Dendritic cell treated with granulocyte-macrophage colony-stimulating factor and Interleukin-4, amounts not matched to agents 40 ng/mL and 50 ng/mL, for 4 days (primary cell): ENCODE measurements at regions not wholly inside any gene's neighbourhood (a gene's known extent, or its start where the extent isn't known, plus 50 kb on each side); places are given as distances from the start of the nearest gene placed in this dataset.

ENCODE experiments used
- H3K27ac Mint-ChIP-seq: one replicate; pipeline ENCODE4 v1.8.0; 2022; ENCODE audit warnings: mild to moderate bottlenecking, mixed read lengths
- H3K27me3 Mint-ChIP-seq: one replicate; pipeline ENCODE4 v1.8.0; 2022; ENCODE audit warnings: mild to moderate bottlenecking, mixed read lengths
- H3K36me3 Mint-ChIP-seq: one replicate; pipeline ENCODE4 v1.8.0; 2022; ENCODE audit warnings: low read depth, mixed read lengths
- H3K4me1 Mint-ChIP-seq: one replicate; pipeline ENCODE4 v1.8.0; 2022; ENCODE audit warnings: low read depth, mixed read lengths
- H3K4me3 Mint-ChIP-seq: one replicate; pipeline ENCODE4 v1.8.0; 2022; ENCODE audit warnings: mild to moderate bottlenecking, moderate library complexity, mixed read lengths
- H3K9me3 Mint-ChIP-seq: one replicate; pipeline ENCODE4 v1.8.0; 2022; ENCODE audit warnings: mixed read lengths
- intact Hi-C: fragments of 100-400 bp; cut with micrococcal nuclease; formaldehyde crosslinking; loops from one replicate; pipeline ENCODE4 v1.15.0; 2022

- Mint-ChIP-seq H3K27ac (no peak overlapping the region), H3K36me3 (no peaks in the 10 kb centered on the region), H3K9me3 (peaks cover 31% of the 10 kb centered on the region), H3K27me3 (no peaks in the 10 kb centered on the region), H3K4me1 (no peaks in the 10 kb centered on the region), H3K4me3 (no peak overlapping the region)
- intact Hi-C loops: no loop called here
Measured at GRCh38 chr21:21751286-21751685, 753.1 kb downstream of the NCAM2 start.

GRCh38 chr21:21762855-21763254, 764.6 kb downstream of the NCAM2 start:
- Mint-ChIP-seq H3K9me3 (peaks cover 10% of the 10 kb centered on the region), H3K4me1 (no peaks in the 10 kb centered on the region), H3K36me3 (no peaks in the 10 kb centered on the region), H3K4me3 (no peak overlapping the region), H3K27me3 (no peaks in the 10 kb centered on the region), H3K27ac (no peak overlapping the region)
- intact Hi-C loops: no loop called here

- Mint-ChIP-seq H3K4me1 (no peaks in the 10 kb centered on the region), H3K36me3 (no peaks in the 10 kb centered on the region), H3K9me3 (peaks cover 25% of the 10 kb centered on the region), H3K27ac (no peak overlapping the region), H3K27me3 (no peaks in the 10 kb centered on the region), H3K4me3 (no peak overlapping the region)
- intact Hi-C loops: no loop called here
Measured at GRCh38 chr21:21764281-21764680, 766.1 kb downstream of the NCAM2 start.

GRCh38 chr21:21767276-21767675, 769.1 kb downstream of the NCAM2 start:
- Mint-ChIP-seq H3K4me1 (no peaks in the 10 kb centered on the region), H3K4me3 (no peak overlapping the region), H3K27me3 (no peaks in the 10 kb centered on the region), H3K9me3 (peaks cover 33% of the 10 kb centered on the region), H3K36me3 (no peaks in the 10 kb centered on the region), H3K27ac (no peak overlapping the region)
- intact Hi-C loops: no loop called here

- peaks cover 13% of the 10 kb centered on the region for H3K9me3 Mint-ChIP-seq
- H3K27me3 Mint-ChIP-seq: no peaks in the 10 kb centered on the region
- H3K27ac Mint-ChIP-seq: no peak overlapping the region
- H3K4me3 Mint-ChIP-seq: no peak overlapping the region
- H3K36me3 Mint-ChIP-seq: no peaks in the 10 kb centered on the region
- no peaks in the 10 kb centered on the region for H3K4me1 Mint-ChIP-seq
- intact Hi-C loops: no loop called here
Measured at GRCh38 chr21:21788591-21788990, 790.4 kb downstream of the NCAM2 start.

- H3K27me3 Mint-ChIP-seq: no peaks in the 10 kb centered on the region
- intact Hi-C loops: no loop called here
- no peak overlapping the region for H3K27ac Mint-ChIP-seq
- no peak overlapping the region for H3K4me3 Mint-ChIP-seq
- H3K4me1 Mint-ChIP-seq: no peaks in the 10 kb centered on the region
- H3K36me3 Mint-ChIP-seq: no peaks in the 10 kb centered on the region
- H3K9me3 Mint-ChIP-seq: peaks cover 52% of the 10 kb centered on the region
Measured at GRCh38 chr21:21801921-21802320, 803.7 kb downstream of the NCAM2 start.

- Mint-ChIP-seq H3K4me1 (no peaks in the 10 kb centered on the region), H3K36me3 (no peaks in the 10 kb centered on the region), H3K4me3 (no peak overlapping the region), H3K27me3 (no peaks in the 10 kb centered on the region), H3K9me3 (peaks cover 55% of the 10 kb centered on the region), H3K27ac (no peak overlapping the region)
- intact Hi-C loops: no loop called here
Measured at GRCh38 chr21:21806711-21807597, 808.7 kb downstream of the NCAM2 start.

- no peaks in the 10 kb centered on the region for H3K36me3 Mint-ChIP-seq
- intact Hi-C loops: no loop called here
- H3K9me3 Mint-ChIP-seq: peaks cover 55% of the 10 kb centered on the region
- H3K27ac Mint-ChIP-seq: no peak overlapping the region
- H3K4me3 Mint-ChIP-seq: no peak overlapping the region
- H3K4me1 Mint-ChIP-seq: no peaks in the 10 kb centered on the region
- no peaks in the 10 kb centered on the region for H3K27me3 Mint-ChIP-seq
Measured at GRCh38 chr21:21807598-21807903, 809.3 kb downstream of the NCAM2 start.

GRCh38 chr21:21813289-21813688, 815.1 kb downstream of the NCAM2 start:
- intact Hi-C loops: no loop called here
- Mint-ChIP-seq H3K36me3 (no peaks in the 10 kb centered on the region), H3K4me3 (no peak overlapping the region), H3K27me3 (no peaks in the 10 kb centered on the region), H3K27ac (no peak overlapping the region), H3K4me1 (no peaks in the 10 kb centered on the region), H3K9me3 (peaks cover 17% of the 10 kb centered on the region)

GRCh38 chr21:21813934-21814333, 815.7 kb downstream of the NCAM2 start:
- no peaks in the 10 kb centered on the region for H3K27me3 Mint-ChIP-seq
- no peak overlapping the region for H3K27ac Mint-ChIP-seq
- H3K9me3 Mint-ChIP-seq: peaks cover 11% of the 10 kb centered on the region
- H3K4me3 Mint-ChIP-seq: no peak overlapping the region
- intact Hi-C loops: no loop called here
- no peaks in the 10 kb centered on the region for H3K4me1 Mint-ChIP-seq
- no peaks in the 10 kb centered on the region for H3K36me3 Mint-ChIP-seq

- no peak overlapping the region for H3K4me3 Mint-ChIP-seq
- H3K9me3 Mint-ChIP-seq: peaks cover 11% of the 10 kb centered on the region
- no peak overlapping the region for H3K27ac Mint-ChIP-seq
- no peaks in the 10 kb centered on the region for H3K4me1 Mint-ChIP-seq
- H3K27me3 Mint-ChIP-seq: no peaks in the 10 kb centered on the region
- no peaks in the 10 kb centered on the region for H3K36me3 Mint-ChIP-seq
- intact Hi-C loops: no loop called here
Measured at GRCh38 chr21:21816778-21817177, 818.6 kb downstream of the NCAM2 start.

GRCh38 chr21:21818898-21819297, 820.7 kb downstream of the NCAM2 start:
- no peaks in the 10 kb centered on the region for H3K4me1 Mint-ChIP-seq
- H3K9me3 Mint-ChIP-seq: peaks cover 14% of the 10 kb centered on the region
- intact Hi-C loops: no loop called here
- H3K27me3 Mint-ChIP-seq: no peaks in the 10 kb centered on the region
- no peaks in the 10 kb centered on the region for H3K36me3 Mint-ChIP-seq
- no peak overlapping the region for H3K4me3 Mint-ChIP-seq
- no peak overlapping the region for H3K27ac Mint-ChIP-seq

- Mint-ChIP-seq H3K4me1 (no peaks in the 10 kb centered on the region), H3K36me3 (no peaks in the 10 kb centered on the region), H3K4me3 (no peak overlapping the region), H3K27ac (no peak overlapping the region), H3K27me3 (no peaks in the 10 kb centered on the region), H3K9me3 (peaks cover 46% of the 10 kb centered on the region)
- intact Hi-C loops: no loop called here
Measured at GRCh38 chr21:21828130-21828529, 829.9 kb downstream of the NCAM2 start.

GRCh38 chr21:21831036-21831435, 832.8 kb downstream of the NCAM2 start:
- H3K27ac Mint-ChIP-seq: no peak overlapping the region
- H3K9me3 Mint-ChIP-seq: peaks cover 39% of the 10 kb centered on the region
- no peaks in the 10 kb centered on the region for H3K27me3 Mint-ChIP-seq
- no peaks in the 10 kb centered on the region for H3K4me1 Mint-ChIP-seq
- no peak overlapping the region for H3K4me3 Mint-ChIP-seq
- H3K36me3 Mint-ChIP-seq: no peaks in the 10 kb centered on the region
- intact Hi-C loops: no loop called here

GRCh38 chr21:21845901-21846300, 847.7 kb downstream of the NCAM2 start:
- intact Hi-C loops: no loop called here
- Mint-ChIP-seq H3K36me3 (no peaks in the 10 kb centered on the region), H3K27ac (no peak overlapping the region), H3K4me3 (no peak overlapping the region), H3K27me3 (no peaks in the 10 kb centered on the region), H3K4me1 (no peaks in the 10 kb centered on the region), H3K9me3 (peaks cover 43% of the 10 kb centered on the region)
